ENCODE measurements at regions not wholly inside any gene's neighbourhood (a gene's known extent, or its start where the extent isn't known, plus 50 kb on each side); places are given as distances from the start of the nearest gene placed in this dataset.

DNA sequence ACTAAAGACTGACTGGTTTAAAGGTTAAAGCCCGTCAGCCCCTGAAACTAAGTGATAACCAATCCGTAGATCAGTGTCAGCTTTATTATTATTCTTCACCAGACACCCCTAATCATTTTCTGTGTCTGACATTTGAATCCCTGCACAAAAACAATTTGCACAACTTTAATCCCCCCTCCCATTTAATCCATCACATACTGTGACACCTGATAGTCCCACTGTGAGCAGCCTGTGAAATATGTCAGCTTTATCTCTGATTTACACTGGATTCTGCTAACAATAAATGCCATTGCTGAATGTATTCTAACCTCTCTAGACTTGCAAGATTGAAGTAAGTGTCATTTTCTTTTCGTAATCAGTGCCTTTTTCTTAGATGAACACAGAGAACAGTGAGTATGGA is 2089.0 kb upstream of the RAG2 start:
- Histone ChIP-seq H3K27me3 (ENCODE audit: control insufficient read depth, insufficient read depth, low read length) (no peaks in the 10 kb centered on the region), H3K36me3 (ENCODE audit: control insufficient read depth, insufficient read depth, low read length) (no peaks in the 10 kb centered on the region), H3K4me1 (ENCODE audit: control insufficient read depth, insufficient read depth, low read length) (no peaks in the 10 kb centered on the region), H3K27ac (ENCODE audit: low read length) (no peak overlapping the region), H3K4me3 (ENCODE audit: low read depth in 2 of 2, low read length in 2 of 2) (no peak overlapping the region), H3K9me3 (ENCODE audit: control insufficient read depth, insufficient read depth, low read depth, low read length) (no peaks in the 10 kb centered on the region)
- BruUV-seq (replicated peaks): no TSS peak
- intact Hi-C loops (cut with micrococcal nuclease; ENCODE audit: unreplicated experiment): no loop called here
- DNase-seq (ENCODE audit: low read depth, low spot score): no peak
- in situ Hi-C loops (cut with HindIII; ENCODE audit: low pct_unique_long_range_greater_than_20kb, low sequenced_read_pairs): no loop called here
- TF ChIP-seq POLR2AphosphoS5 (IDR thresholded peaks at IDR 0.05; ENCODE audit: low read depth, low read length) (no peak), TCF7L2 (IDR thresholded peaks at IDR 0.05; ENCODE audit: low read depth, low read length) (no peak), SIN3A (IDR thresholded peaks at IDR 0.05; ENCODE audit: borderline replicate concordance, insufficient read depth, low read depth, low read length) (no peak)
- TF ChIP-seq, protein P1, sequence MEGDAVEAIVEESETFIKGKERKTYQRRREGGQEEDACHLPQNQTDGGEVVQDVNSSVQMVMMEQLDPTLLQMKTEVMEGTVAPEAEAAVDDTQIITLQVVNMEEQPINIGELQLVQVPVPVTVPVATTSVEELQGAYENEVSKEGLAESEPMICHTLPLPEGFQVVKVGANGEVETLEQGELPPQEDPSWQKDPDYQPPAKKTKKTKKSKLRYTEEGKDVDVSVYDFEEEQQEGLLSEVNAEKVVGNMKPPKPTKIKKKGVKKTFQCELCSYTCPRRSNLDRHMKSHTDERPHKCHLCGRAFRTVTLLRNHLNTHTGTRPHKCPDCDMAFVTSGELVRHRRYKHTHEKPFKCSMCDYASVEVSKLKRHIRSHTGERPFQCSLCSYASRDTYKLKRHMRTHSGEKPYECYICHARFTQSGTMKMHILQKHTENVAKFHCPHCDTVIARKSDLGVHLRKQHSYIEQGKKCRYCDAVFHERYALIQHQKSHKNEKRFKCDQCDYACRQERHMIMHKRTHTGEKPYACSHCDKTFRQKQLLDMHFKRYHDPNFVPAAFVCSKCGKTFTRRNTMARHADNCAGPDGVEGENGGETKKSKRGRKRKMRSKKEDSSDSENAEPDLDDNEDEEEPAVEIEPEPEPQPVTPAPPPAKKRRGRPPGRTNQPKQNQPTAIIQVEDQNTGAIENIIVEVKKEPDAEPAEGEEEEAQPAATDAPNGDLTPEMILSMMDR (IDR thresholded peaks at IDR 0.05): no peak
- TF ChIP-seq, protein P2, sequence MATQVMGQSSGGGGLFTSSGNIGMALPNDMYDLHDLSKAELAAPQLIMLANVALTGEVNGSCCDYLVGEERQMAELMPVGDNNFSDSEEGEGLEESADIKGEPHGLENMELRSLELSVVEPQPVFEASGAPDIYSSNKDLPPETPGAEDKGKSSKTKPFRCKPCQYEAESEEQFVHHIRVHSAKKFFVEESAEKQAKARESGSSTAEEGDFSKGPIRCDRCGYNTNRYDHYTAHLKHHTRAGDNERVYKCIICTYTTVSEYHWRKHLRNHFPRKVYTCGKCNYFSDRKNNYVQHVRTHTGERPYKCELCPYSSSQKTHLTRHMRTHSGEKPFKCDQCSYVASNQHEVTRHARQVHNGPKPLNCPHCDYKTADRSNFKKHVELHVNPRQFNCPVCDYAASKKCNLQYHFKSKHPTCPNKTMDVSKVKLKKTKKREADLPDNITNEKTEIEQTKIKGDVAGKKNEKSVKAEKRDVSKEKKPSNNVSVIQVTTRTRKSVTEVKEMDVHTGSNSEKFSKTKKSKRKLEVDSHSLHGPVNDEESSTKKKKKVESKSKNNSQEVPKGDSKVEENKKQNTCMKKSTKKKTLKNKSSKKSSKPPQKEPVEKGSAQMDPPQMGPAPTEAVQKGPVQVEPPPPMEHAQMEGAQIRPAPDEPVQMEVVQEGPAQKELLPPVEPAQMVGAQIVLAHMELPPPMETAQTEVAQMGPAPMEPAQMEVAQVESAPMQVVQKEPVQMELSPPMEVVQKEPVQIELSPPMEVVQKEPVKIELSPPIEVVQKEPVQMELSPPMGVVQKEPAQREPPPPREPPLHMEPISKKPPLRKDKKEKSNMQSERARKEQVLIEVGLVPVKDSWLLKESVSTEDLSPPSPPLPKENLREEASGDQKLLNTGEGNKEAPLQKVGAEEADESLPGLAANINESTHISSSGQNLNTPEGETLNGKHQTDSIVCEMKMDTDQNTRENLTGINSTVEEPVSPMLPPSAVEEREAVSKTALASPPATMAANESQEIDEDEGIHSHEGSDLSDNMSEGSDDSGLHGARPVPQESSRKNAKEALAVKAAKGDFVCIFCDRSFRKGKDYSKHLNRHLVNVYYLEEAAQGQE (IDR thresholded peaks at IDR 0.05; ENCODE audit: insufficient read depth in 1 of 2, low read depth in 2 of 2, low read length in 1 of 2): no peak
- ChIA-PET CTCF (no interaction called here), POLR2A (no interaction called here)
- ATAC-seq: no peak

DNA sequence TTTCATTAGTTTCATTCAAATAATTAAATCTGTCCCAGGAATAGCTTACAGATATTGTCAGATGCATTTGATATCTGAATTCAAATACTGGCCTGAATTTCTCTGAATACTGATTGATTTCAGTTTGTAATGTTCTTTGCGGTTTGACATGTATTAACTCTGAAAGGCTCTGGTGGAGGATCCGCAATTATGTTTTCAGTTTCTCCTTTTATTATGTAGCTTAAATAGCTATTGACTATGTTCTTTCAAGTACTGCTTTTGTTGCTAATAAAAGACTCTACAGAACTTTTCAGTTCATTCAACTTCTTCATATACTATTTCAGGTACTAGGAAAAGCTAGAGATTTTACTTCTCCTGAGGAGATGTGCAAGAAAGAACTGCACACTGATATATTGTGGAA is 2085.4 kb upstream of the RAG2 start:
- DNase-seq (ENCODE audit: low read depth, low spot score) (no peak), ATAC-seq (no peak)
- no TSS peak for BruUV-seq (replicated peaks)
- Histone ChIP-seq H3K27me3 (ENCODE audit: control insufficient read depth, insufficient read depth, low read length) (no peaks in the 10 kb centered on the region), H3K36me3 (ENCODE audit: control insufficient read depth, insufficient read depth, low read length) (no peaks in the 10 kb centered on the region), H3K4me3 (ENCODE audit: low read depth in 2 of 2, low read length in 2 of 2) (no peak overlapping the region), H3K27ac (ENCODE audit: low read length) (no peak overlapping the region), H3K4me1 (ENCODE audit: control insufficient read depth, insufficient read depth, low read length) (no peaks in the 10 kb centered on the region), H3K9me3 (ENCODE audit: control insufficient read depth, insufficient read depth, low read depth, low read length) (peaks cover 3% of the 10 kb centered on the region; the same call in 1 of the 2 replicates)
- ChIA-PET POLR2A (no interaction called here), CTCF (interaction anchor here (0.6 kb wide), 1 partner anchor 10 kb away, joined by 5 read pairs; no protein-coding TSS in a partner anchor)
- in situ Hi-C loops (cut with HindIII; ENCODE audit: low pct_unique_long_range_greater_than_20kb, low sequenced_read_pairs) (no loop called here), intact Hi-C loops (cut with micrococcal nuclease; ENCODE audit: unreplicated experiment) (no loop called here)
- TF ChIP-seq, protein P2 (IDR thresholded peaks at IDR 0.05; ENCODE audit: insufficient read depth in 1 of 2, low read depth in 2 of 2, low read length in 1 of 2): no peak
- TF ChIP-seq POLR2AphosphoS5 (IDR thresholded peaks at IDR 0.05; ENCODE audit: low read depth, low read length): no peak

Data from Panc1 (cell line).